Breast epithelium (tissue), 4 donors: ENCODE measurements at regions not wholly inside any gene's neighbourhood (a gene's known extent, or its start where the extent isn't known, plus 50 kb on each side); places are given as distances from the start of the nearest gene placed in this dataset.

Experiments
- DNase-seq, 2 donors: peaks; one replicate each; pipeline ENCODE4 v3.0.0-alpha.2; 2019; ENCODE audit warnings: low spot score in 2 of 2
- H3K27ac ChIP-seq, 2 donors: fragments of 200-600 bp; sonication (generic) in 1 of 2; one replicate each; pipeline ENCODE4 v1.5.1; 2016 to 2019; ENCODE audit warnings: mild to moderate bottlenecking in 1 of 2
- H3K27me3 ChIP-seq, 2 donors: fragments of 200-600 bp; sonication (generic) in 1 of 2; one replicate each; pipeline versions ENCODE4 v1.5.1 to v1.6.0; 2017 to 2019; ENCODE audit warnings: control low read depth in 1 of 2, mild to moderate bottlenecking in 1 of 2
- H3K36me3 ChIP-seq: fragments of 200-600 bp; one replicate; pipeline ENCODE4 v1.5.1; 2019
- H3K4me1 ChIP-seq, 2 donors: fragments of 200-600 bp; sonication (generic); one replicate each; pipeline ENCODE4 v1.5.1; 2016 to 2019; ENCODE audit warnings: control low read depth in 1 of 2
- H3K4me3 ChIP-seq, 3 donors: fragments of 200-600 bp; sonication (generic); 1 replicate in 2 of 3; 2 replicates in 1 of 3; pipeline ENCODE4 v1.5.1; 2016 to 2019; ENCODE audit warnings: mild to moderate bottlenecking in 3 of 3, moderate library complexity in 2 of 3
- H3K9me3 ChIP-seq, 2 donors: fragments of 200-600 bp; sonication (generic) in 1 of 2; one replicate each; pipeline ENCODE4 v1.5.1; 2016 to 2019; ENCODE audit warnings: control low read depth in 1 of 2
- POLR2A ChIP-seq: fragments of 450-650 bp; IDR thresholded peaks from one replicate; pipeline ENCODE4 v1.6.1; 2016; ENCODE audit warnings: antibody characterized with exemption, mild to moderate bottlenecking, moderate library complexity
- POLR2AphosphoS5 ChIP-seq, 3 donors: sonication (generic); formaldehyde crosslinking; IDR thresholded peaks; one replicate each; pipeline ENCODE4 v1.6.1; 2017; ENCODE audit warnings: antibody characterized with exemption in 3 of 3
- intact Hi-C: fragments of 100-400 bp; cut with DNase I; formaldehyde crosslinking; loops from one replicate; pipeline ENCODE4 v1.15.1; 2023; ENCODE audit warnings: low total_unique reads
- TF ChIP-seq, protein P1 (sequence below), 3 donors: fragments of 450-650 bp; IDR thresholded peaks; one replicate each; pipeline ENCODE4 v1.5.1; 2016 to 2017; ENCODE audit warnings: antibody characterized with exemption in 3 of 3, mild to moderate bottlenecking in 3 of 3, moderate library complexity in 3 of 3

DNA sequence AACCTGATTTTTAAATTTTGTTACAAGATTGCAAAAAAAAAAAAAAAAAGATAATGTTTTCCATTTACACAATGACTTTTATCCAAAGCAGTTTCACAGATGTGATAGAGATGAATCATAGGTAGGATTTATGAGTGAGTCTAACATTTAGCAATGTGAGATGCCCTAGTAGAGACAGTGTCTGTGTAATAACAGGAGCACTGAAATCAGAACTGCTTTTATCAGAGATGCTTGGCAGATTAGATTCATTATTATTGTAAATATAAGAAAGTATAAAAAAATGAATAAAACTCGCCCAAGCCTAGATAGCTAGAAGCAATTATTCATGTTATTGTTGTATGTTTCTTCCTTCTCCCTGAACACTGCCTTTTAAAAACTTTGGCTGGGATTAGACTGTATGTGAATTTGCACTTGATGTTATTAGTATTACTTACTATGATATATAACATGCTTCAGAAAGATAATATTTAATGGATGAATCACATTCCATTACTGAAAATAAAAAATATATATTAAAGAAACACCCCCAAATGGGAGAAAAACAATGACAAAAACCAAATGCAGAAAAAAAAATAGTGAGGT is 567.3 kb upstream of the KLF4 start:
- no peaks in the 10 kb centered on the region for H3K36me3 ChIP-seq
- H3K9me3 ChIP-seq = no peaks in the 10 kb centered on the region
- peaks cover 0 to 4% of the 10 kb centered on the region in 2 donors for H3K4me1 ChIP-seq
- TF ChIP-seq POLR2AphosphoS5 (IDR thresholded peaks at IDR 0.05) (no peak), POLR2A (no peak)
- TF ChIP-seq, protein P1, sequence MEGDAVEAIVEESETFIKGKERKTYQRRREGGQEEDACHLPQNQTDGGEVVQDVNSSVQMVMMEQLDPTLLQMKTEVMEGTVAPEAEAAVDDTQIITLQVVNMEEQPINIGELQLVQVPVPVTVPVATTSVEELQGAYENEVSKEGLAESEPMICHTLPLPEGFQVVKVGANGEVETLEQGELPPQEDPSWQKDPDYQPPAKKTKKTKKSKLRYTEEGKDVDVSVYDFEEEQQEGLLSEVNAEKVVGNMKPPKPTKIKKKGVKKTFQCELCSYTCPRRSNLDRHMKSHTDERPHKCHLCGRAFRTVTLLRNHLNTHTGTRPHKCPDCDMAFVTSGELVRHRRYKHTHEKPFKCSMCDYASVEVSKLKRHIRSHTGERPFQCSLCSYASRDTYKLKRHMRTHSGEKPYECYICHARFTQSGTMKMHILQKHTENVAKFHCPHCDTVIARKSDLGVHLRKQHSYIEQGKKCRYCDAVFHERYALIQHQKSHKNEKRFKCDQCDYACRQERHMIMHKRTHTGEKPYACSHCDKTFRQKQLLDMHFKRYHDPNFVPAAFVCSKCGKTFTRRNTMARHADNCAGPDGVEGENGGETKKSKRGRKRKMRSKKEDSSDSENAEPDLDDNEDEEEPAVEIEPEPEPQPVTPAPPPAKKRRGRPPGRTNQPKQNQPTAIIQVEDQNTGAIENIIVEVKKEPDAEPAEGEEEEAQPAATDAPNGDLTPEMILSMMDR (IDR thresholded peaks at IDR 0.05) = no peak
- no peak overlapping the region for H3K27ac ChIP-seq
- intact Hi-C loops = no loop called here
- H3K4me3 ChIP-seq = no peak overlapping the region
- H3K27me3 ChIP-seq = no peaks in the 10 kb centered on the region
- no peak for DNase-seq

DNA sequence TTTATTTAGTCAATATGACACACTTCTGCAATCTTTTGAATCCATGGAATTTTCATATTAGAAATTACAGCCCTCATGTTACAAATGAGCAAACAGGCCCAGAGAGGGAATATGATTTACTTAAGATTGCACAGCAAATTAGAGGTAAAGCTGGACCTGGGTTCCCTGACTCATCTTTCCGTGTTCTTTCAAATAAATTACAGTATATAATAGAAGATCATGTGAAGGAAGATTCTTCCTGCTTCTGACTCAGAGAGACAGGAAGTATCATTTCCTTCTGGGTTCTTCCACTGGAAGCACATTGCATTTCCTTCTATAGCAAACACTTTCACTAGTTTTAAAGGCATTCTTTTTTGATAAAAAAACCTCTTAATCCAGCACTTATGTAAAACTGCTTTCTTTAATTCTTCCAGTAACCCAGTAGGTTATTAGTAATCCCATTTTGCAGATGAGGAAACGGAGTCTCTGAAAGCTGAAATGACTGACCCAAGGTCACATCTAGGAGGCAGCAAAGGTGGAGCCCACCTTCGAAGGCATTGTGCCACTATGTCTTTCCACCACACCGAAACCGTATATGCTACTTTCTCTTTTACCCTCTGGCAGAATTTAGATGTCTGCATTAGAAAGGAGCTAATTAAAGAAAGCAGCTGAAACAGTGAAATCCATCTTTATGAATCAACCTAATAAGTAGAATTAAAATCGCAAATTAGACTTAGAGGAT is 566.7 kb upstream of the KLF4 start:
- no peak overlapping the region for H3K4me3 ChIP-seq
- H3K4me1 ChIP-seq = peaks cover 0 to 4% of the 10 kb centered on the region in 2 donors
- no peak for DNase-seq
- H3K36me3 ChIP-seq = no peaks in the 10 kb centered on the region
- no peaks in the 10 kb centered on the region for H3K27me3 ChIP-seq
- H3K9me3 ChIP-seq = no peaks in the 10 kb centered on the region
- TF ChIP-seq POLR2A = no peak
- no peak overlapping the region for H3K27ac ChIP-seq
- intact Hi-C loops = no loop called here

DNA sequence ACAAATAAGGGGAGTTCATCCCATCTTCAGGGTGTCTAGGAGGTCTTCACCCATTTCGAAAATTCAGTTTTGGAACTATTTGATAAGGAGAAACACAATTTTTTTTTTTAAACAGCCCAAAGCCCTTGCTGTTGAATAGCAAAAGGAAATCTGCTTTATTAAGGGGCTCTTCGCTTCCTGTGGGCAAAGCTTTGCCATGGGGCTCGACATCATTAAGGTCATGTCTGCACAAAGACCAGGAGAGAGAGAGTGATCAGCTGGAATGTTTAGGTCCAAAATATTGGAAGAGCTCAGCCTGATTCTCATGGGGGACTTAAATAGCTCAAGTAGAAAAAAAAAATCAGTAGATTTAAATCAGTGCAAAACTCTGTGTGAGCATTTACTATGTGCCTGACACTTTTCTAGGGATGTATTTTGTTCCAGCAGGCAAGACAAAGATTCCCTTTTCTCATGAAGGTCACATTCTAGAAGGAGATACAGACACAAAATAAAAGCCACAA is 564.6 kb upstream of the KLF4 start:
- no peaks in the 10 kb centered on the region for H3K9me3 ChIP-seq
- intact Hi-C loops = no loop called here
- H3K4me1 ChIP-seq = peaks cover 0 to 4% of the 10 kb centered on the region in 2 donors
- peak overlapping the region in 2 of 3 donors; percentile 2 to 30 for H3K4me3 ChIP-seq
- no peaks in the 10 kb centered on the region for H3K27me3 ChIP-seq
- TF ChIP-seq, protein P1 (IDR thresholded peaks at IDR 0.05) = no peak
- TF ChIP-seq POLR2AphosphoS5 (IDR thresholded peaks at IDR 0.05) = no peak
- TF ChIP-seq POLR2A = no peak
- H3K27ac ChIP-seq = peak overlapping the region; percentile 61 to 62
- H3K36me3 ChIP-seq = no peaks in the 10 kb centered on the region
- DNase-seq = no peak

DNA sequence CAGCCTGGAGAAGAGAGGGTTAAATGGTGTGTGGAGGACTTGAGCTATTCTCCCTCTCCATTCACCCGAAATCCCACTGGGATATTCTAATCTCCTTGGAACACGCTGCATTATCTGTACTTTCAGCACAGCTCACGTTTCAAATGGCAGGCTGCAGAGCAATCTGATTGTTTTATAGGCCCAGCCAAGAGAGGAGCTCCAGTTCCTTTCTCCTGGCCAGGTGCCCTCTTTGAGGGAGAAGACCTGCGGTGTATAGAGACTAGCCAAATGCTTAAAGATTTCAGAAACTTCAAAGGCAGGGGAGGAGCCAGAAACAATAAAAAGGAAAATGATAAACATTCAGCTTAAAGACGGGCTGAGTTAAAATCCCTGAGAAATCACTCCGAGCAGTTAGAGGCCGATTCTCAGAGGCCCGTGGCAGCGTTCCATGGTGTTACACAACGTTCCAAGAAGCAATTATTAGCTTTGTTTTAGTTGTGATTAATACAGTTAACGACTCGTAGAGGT is 564.0 kb upstream of the KLF4 start:
- H3K9me3 ChIP-seq = no peaks in the 10 kb centered on the region
- DNase-seq = peak; percentile 59 to 83
- intact Hi-C loops = no loop called here
- TF ChIP-seq POLR2A (no peak), POLR2AphosphoS5 (IDR thresholded peaks at IDR 0.05) (peak in 1 of 3 donors; percentile 51)
- TF ChIP-seq, protein P1 (IDR thresholded peaks at IDR 0.05) = no peak
- H3K4me1 ChIP-seq = peaks cover 0 to 4% of the 10 kb centered on the region in 2 donors
- H3K36me3 ChIP-seq = no peaks in the 10 kb centered on the region
- peak overlapping the region in 2 of 3 donors; percentile 2 to 30 for H3K4me3 ChIP-seq
- H3K27ac ChIP-seq = peak overlapping the region; percentile 61 to 62
- no peaks in the 10 kb centered on the region for H3K27me3 ChIP-seq

DNA sequence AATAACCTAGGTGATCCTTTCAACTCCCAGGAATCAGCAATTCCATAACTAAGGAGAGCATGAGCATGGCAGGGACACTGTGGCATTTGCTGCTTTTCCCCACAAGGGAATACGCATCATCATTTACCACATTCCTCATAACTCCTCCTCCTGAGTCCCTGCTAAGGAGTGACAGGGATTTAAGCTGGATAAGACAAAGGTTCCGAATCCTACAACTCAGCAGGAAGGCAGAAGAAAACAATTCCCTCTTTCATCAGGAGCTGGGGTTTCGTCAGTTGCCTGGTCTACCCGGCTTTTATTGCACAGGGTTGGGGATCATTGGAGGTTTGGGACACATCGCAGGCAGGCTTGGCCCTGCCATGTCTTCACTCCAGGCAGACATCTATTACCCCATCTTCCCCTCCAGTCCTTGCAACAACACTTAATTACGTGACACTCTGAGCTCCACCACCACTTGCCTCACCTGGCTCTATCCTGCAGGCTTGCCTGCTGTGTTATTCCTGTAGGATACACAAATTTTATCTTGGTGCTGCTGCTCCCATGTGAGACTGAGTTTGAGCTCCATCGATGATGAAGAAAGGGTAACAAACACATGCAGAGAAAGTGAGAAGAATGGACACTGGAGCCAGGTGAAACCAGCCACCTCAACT is 563.0 kb upstream of the KLF4 start:
- H3K27me3 ChIP-seq = no peaks in the 10 kb centered on the region
- H3K9me3 ChIP-seq = no peaks in the 10 kb centered on the region
- H3K27ac ChIP-seq = no peak overlapping the region
- TF ChIP-seq, protein P1 (IDR thresholded peaks at IDR 0.05) = no peak
- TF ChIP-seq POLR2AphosphoS5 (IDR thresholded peaks at IDR 0.05) (no peak), POLR2A (no peak)
- DNase-seq = no peak
- peaks cover 0 to 4% of the 10 kb centered on the region in 2 donors for H3K4me1 ChIP-seq
- H3K4me3 ChIP-seq = no peak overlapping the region
- intact Hi-C loops = no loop called here
- H3K36me3 ChIP-seq = no peaks in the 10 kb centered on the region
